K562 (cell line): ENCODE measurements at regions not wholly inside any gene's neighbourhood (a gene's known extent, or its start where the extent isn't known, plus 50 kb on each side); places are given as distances from the start of the nearest gene placed in this dataset.
"Not testable (repeated sequence)": the region's sequence is repeated elsewhere in the genome, so short reads cannot be mapped to it uniquely, and the experiment has no call there.

Experiments used
- TF ChIP-seq, protein P1 (sequence below): sonication (generic); formaldehyde crosslinking; IDR thresholded peaks from 2 replicates; pipeline ENCODE4 v1.9.0; 2022; ENCODE audit warnings: mild to moderate bottlenecking, missing genetic modification reagents
- TF ChIP-seq, protein P2 (sequence below), 3 experiments: IDR thresholded peaks in 2 of 3; conservative IDR thresholded peaks in 1 of 3; 2 replicates each; pipeline ENCODE4 v1.5.1; 2011 to 2012; ENCODE audit warnings: low read length in 3 of 3, mild to moderate bottlenecking in 3 of 3, control low read depth in 2 of 3, improper control_type of control experiment in 1 of 3, inconsistent platforms in 1 of 3, low read depth in 1 of 3, mixed read lengths in 1 of 3, moderate library complexity in 1 of 3; ENCODE audit not compliant: insufficient read depth in 2 of 3

DNA sequence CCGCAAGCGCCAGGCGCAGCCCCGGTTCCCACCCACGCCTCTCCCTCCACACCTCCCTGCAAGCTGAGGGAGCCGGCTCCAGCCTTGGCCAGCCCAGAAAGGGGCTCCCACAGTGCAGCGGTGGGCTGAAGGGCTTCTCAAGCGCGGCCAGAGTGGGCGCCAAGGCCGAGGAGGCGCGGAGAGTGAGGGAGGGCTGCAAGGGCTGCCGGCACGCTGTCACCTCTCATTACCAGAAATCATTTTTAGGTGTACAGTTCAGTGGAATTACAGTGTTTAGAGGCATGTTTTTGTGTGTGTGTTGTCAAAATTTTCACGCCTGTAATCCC lies 94.8 kb upstream of the KDM7A start:
- TF ChIP-seq, protein P1, sequence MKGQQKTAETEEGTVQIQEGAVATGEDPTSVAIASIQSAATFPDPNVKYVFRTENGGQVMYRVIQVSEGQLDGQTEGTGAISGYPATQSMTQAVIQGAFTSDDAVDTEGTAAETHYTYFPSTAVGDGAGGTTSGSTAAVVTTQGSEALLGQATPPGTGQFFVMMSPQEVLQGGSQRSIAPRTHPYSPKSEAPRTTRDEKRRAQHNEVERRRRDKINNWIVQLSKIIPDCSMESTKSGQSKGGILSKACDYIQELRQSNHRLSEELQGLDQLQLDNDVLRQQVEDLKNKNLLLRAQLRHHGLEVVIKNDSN (CRISPR knock-in tag), result not testable (repeated sequence)
- TF ChIP-seq, protein P2, sequence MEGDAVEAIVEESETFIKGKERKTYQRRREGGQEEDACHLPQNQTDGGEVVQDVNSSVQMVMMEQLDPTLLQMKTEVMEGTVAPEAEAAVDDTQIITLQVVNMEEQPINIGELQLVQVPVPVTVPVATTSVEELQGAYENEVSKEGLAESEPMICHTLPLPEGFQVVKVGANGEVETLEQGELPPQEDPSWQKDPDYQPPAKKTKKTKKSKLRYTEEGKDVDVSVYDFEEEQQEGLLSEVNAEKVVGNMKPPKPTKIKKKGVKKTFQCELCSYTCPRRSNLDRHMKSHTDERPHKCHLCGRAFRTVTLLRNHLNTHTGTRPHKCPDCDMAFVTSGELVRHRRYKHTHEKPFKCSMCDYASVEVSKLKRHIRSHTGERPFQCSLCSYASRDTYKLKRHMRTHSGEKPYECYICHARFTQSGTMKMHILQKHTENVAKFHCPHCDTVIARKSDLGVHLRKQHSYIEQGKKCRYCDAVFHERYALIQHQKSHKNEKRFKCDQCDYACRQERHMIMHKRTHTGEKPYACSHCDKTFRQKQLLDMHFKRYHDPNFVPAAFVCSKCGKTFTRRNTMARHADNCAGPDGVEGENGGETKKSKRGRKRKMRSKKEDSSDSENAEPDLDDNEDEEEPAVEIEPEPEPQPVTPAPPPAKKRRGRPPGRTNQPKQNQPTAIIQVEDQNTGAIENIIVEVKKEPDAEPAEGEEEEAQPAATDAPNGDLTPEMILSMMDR (IDR thresholded peaks at IDR 0.05 in 2 of 3, conservative IDR thresholded peaks at IDR 0.05 in 1 of 3; ENCODE audit: insufficient read depth in 2 of 3, low read depth in 1 of 3, low read length in 3 of 3), result not testable (repeated sequence)
